NB4 (cell line): ENCODE measurements at regions not wholly inside any gene's neighbourhood (a gene's known extent, or its start where the extent isn't known, plus 50 kb on each side); places are given as distances from the start of the nearest gene placed in this dataset.
"Not testable (repeated sequence)": the region's sequence is repeated elsewhere in the genome, so short reads cannot be mapped to it uniquely, and the experiment has no call there.

Experiments
- POLR2A ChIP-seq: IDR thresholded peaks from 2 replicates; pipeline ENCODE4 v1.6.1; 2011; ENCODE audit warnings: mild to moderate bottlenecking; ENCODE audit not compliant: insufficient read length; ENCODE audit errors: extremely low read depth
- TF ChIP-seq, protein P1 (sequence below): IDR thresholded peaks from one replicate; pipeline ENCODE4 v1.5.1; 2012; ENCODE audit warnings: low read depth, low read length

DNA sequence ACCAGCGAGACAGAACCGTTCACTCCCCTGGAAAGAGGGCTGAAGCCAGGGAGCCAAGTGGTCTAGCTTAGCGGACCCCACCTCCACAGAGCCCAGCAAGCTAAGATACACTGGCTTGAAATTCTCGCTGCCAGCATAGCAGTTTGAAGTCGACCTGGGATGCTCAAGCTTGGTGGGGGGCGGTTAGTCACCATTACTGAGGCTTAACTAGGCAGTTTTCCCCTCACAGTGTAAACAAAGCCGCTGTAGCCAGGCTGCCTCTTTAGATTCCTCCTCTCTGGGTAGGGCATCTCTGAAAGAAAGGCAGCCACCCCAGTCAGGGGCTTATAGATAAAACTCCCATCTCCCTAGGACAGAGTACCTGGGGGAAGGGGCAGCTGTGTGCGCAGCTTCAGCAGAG, 235.1 kb downstream of the CHRM2 start:
- TF ChIP-seq POLR2A, result not testable (repeated sequence)
- TF ChIP-seq, protein P1, sequence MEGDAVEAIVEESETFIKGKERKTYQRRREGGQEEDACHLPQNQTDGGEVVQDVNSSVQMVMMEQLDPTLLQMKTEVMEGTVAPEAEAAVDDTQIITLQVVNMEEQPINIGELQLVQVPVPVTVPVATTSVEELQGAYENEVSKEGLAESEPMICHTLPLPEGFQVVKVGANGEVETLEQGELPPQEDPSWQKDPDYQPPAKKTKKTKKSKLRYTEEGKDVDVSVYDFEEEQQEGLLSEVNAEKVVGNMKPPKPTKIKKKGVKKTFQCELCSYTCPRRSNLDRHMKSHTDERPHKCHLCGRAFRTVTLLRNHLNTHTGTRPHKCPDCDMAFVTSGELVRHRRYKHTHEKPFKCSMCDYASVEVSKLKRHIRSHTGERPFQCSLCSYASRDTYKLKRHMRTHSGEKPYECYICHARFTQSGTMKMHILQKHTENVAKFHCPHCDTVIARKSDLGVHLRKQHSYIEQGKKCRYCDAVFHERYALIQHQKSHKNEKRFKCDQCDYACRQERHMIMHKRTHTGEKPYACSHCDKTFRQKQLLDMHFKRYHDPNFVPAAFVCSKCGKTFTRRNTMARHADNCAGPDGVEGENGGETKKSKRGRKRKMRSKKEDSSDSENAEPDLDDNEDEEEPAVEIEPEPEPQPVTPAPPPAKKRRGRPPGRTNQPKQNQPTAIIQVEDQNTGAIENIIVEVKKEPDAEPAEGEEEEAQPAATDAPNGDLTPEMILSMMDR, result not testable (repeated sequence)
